ENCODE measurements at regions not wholly inside any gene's neighbourhood (a gene's known extent, or its start where the extent isn't known, plus 50 kb on each side); places are given as distances from the start of the nearest gene placed in this dataset.

- WGBS, 2 experiments (ENCODE audit: insufficient coverage in 1 of 2, insufficient read length in 1 of 2) = 92 to 97% methylated on average over 3 of the region's 3 CpGs
- H3K4me1 Mint-ChIP-seq = no peaks in the 10 kb centered on the region
- H3K9me3 Mint-ChIP-seq = no peaks in the 10 kb centered on the region
Measured at GRCh38 chr9:20070336-20070735, 281.5 kb upstream of the SLC24A2 start.

DNA sequence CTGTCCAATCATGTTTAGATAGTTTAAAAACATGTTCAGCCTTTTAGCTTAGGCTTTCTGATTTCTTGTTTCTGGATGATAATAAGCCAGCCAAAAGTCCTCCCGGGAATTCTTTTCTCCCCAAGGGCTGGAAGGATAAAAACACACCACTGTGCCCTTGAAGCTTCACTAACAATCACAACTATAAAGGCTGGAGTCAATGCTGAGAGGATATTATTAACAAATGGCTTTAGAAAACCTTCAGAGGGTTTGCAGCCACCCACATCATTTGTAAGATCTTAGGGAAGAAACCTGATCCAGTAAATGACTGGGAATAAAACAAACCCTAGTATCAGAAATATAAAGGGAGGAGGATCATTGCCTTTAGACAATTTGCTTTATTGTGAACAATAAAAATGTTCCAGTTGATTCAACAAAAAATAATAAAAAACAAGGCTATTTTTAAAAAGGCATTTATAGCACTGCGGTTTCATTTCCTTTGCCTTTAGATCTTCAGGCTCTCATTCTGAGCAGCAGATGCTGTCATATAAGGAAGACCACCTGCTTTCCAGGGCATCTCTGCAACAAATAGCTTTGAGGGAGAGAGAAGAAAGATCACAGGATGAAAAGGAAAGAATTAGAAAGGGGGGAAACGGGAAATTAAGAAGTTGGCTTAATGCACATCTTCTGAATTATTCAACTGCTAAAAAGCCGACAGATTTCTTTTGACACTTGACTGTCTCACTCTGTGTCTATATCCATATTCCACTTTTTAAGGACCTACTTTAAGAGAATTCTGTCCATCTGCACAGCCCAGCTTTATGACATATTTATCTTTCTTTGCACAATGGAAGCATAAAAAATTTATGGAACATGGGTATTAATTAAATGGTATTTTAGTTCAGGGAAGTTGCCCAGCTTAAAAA, 277.2 kb upstream of the SLC24A2 start:
- H3K9me3 Mint-ChIP-seq = no peaks in the 10 kb centered on the region
- no peak overlapping the region for H3K27ac Mint-ChIP-seq
- Histone ChIP-seq H3K4me3 (ENCODE audit: low read length) (no peak overlapping the region), H3K9me3 (ENCODE audit: control insufficient read depth, low read length) (no peaks in the 10 kb centered on the region), H3K27ac (ENCODE audit: low read depth, low read length) (peak overlapping the region; percentile 60), H3K9ac (ENCODE audit: extremely low read depth, low read length, poor library complexity, severe bottlenecking) (no peak overlapping the region), H3K27me3 (ENCODE audit: control insufficient read depth, insufficient read depth, low read length, poor library complexity, severe bottlenecking) (peaks cover 37% of the 10 kb centered on the region), H3K4me1 (ENCODE audit: control insufficient read depth, insufficient read depth, low read length) (no peaks in the 10 kb centered on the region), H3K36me3 (ENCODE audit: control insufficient read depth, insufficient read depth, low read length) (no peaks in the 10 kb centered on the region)
- no peak for DNase-seq
- no peak overlapping the region for H3K4me3 Mint-ChIP-seq
- WGBS, 2 experiments (ENCODE audit: insufficient coverage in 1 of 2, insufficient read length in 1 of 2) = 83 to 88% methylated on average over 1 to 4 of the region's 4 CpGs
- H3K27me3 Mint-ChIP-seq (ENCODE audit: insufficient read depth) = peaks cover 19% of the 10 kb centered on the region
- no peaks in the 10 kb centered on the region for H3K4me1 Mint-ChIP-seq
- no peaks in the 10 kb centered on the region for H3K36me3 Mint-ChIP-seq (ENCODE audit: low read depth)
- TF ChIP-seq CTCF (conservative IDR thresholded peaks at IDR 0.05) = no peak

More at GRCh38 chr9:20070336-20070735, 281.5 kb upstream of the SLC24A2 start:
- Histone ChIP-seq H3K27ac (ENCODE audit: low read depth, low read length) (no peak overlapping the region), H3K4me3 (ENCODE audit: low read length) (no peak overlapping the region), H3K27me3 (ENCODE audit: control insufficient read depth, insufficient read depth, low read length, poor library complexity, severe bottlenecking) (peaks cover 21% of the 10 kb centered on the region), H3K9ac (ENCODE audit: extremely low read depth, low read length, poor library complexity, severe bottlenecking) (no peak overlapping the region), H3K36me3 (ENCODE audit: control insufficient read depth, insufficient read depth, low read length) (no peaks in the 10 kb centered on the region), H3K4me1 (ENCODE audit: control insufficient read depth, insufficient read depth, low read length) (no peaks in the 10 kb centered on the region), H3K9me3 (ENCODE audit: control insufficient read depth, low read length) (no peaks in the 10 kb centered on the region)
- DNase-seq = no peak
- H3K27ac Mint-ChIP-seq = no peak overlapping the region
- H3K36me3 Mint-ChIP-seq (ENCODE audit: low read depth) = no peaks in the 10 kb centered on the region
- peaks cover 2% of the 10 kb centered on the region for H3K27me3 Mint-ChIP-seq (ENCODE audit: insufficient read depth)
- TF ChIP-seq CTCF (conservative IDR thresholded peaks at IDR 0.05) = no peak
- no peak overlapping the region for H3K4me3 Mint-ChIP-seq

DNA sequence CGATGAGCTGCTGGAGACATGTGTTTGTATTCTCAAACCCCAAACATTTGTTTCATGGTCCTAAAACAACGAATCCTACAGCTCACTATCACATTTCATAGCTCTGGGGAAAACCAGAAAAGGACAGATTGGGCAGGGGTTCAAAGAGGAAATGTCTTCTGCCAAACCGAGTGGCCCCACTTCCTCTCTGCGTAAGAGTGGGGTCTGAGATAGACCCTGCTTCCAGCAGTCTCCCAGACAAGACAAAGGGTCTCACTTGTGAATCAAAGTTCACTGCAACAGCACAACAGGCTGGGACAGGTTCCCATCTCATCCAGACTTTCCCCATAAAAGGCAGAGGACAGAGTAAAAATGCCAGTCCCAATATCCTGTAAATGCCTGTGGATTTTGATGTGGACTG, 276.2 kb upstream of the SLC24A2 start:
- H3K27ac Mint-ChIP-seq = no peak overlapping the region
- peaks cover 47% of the 10 kb centered on the region for H3K27me3 ChIP-seq (ENCODE audit: control insufficient read depth, insufficient read depth, low read length, poor library complexity, severe bottlenecking)
- H3K4me3 Mint-ChIP-seq = no peak overlapping the region
- H3K36me3 ChIP-seq (ENCODE audit: control insufficient read depth, insufficient read depth, low read length) = no peaks in the 10 kb centered on the region
- no peaks in the 10 kb centered on the region for H3K9me3 Mint-ChIP-seq
- H3K4me1 ChIP-seq (ENCODE audit: control insufficient read depth, insufficient read depth, low read length) = no peaks in the 10 kb centered on the region
- H3K27me3 Mint-ChIP-seq (ENCODE audit: insufficient read depth) = peaks cover 25% of the 10 kb centered on the region
- no peak overlapping the region for H3K9ac ChIP-seq (ENCODE audit: extremely low read depth, low read length, poor library complexity, severe bottlenecking)
- DNase-seq = no peak
- no peak overlapping the region for H3K27ac ChIP-seq (ENCODE audit: low read depth, low read length)
- 78 to 100% methylated on average over 3 to 4 of the region's 4 CpGs for WGBS, 2 experiments (ENCODE audit: insufficient coverage in 1 of 2, insufficient read length in 1 of 2)
- no peaks in the 10 kb centered on the region for H3K36me3 Mint-ChIP-seq (ENCODE audit: low read depth)
- H3K9me3 ChIP-seq (ENCODE audit: control insufficient read depth, low read length) = no peaks in the 10 kb centered on the region
- TF ChIP-seq CTCF (conservative IDR thresholded peaks at IDR 0.05) = no peak
- no peak overlapping the region for H3K4me3 ChIP-seq (ENCODE audit: low read length)
- no peaks in the 10 kb centered on the region for H3K4me1 Mint-ChIP-seq

Data from endodermal cell (in vitro differentiated cells).